ENCODE measurements at regions not wholly inside any gene's neighbourhood (a gene's known extent, or its start where the extent isn't known, plus 50 kb on each side); places are given as distances from the start of the nearest gene placed in this dataset.

GRCh38 chr11:70669281-70669680 lies 271.0 kb downstream of the CTTN start:
- TF ChIP-seq EZH2 (IDR thresholded peaks at IDR 0.05; ENCODE audit: insufficient read depth, poor library complexity, severe bottlenecking) (no peak), EZH2phosphoT487 (IDR thresholded peaks at IDR 0.05; ENCODE audit: insufficient read depth, low read depth) (no peak)

All from GM23248 (cell line).